BE2C (cell line): ENCODE measurements at regions not wholly inside any gene's neighbourhood (a gene's known extent, or its start where the extent isn't known, plus 50 kb on each side); places are given as distances from the start of the nearest gene placed in this dataset.

Experiments used
- DNase-seq: peaks from one replicate; pipeline ENCODE4 v3.0.0-alpha.2; 2020
- H3K27me3 ChIP-seq: fragments of 250-450 bp; sonication (Bioruptor Pico); 2 replicates; pipeline ENCODE4 v1.5.1; 2020; ENCODE audit warnings: mild to moderate bottlenecking
- H3K36me3 ChIP-seq: fragments of 250-450 bp; sonication (Bioruptor Pico); 2 replicates; pipeline ENCODE4 v1.5.1; 2020; ENCODE audit warnings: mild to moderate bottlenecking
- H3K4me1 ChIP-seq: fragments of 250-450 bp; sonication (Bioruptor Pico); 2 replicates; pipeline ENCODE4 v1.5.1; 2020
- H3K4me3 ChIP-seq: 2 replicates; pipeline ENCODE4 v1.5.1; 2011; ENCODE audit warnings: low read depth, low read length
- H3K9me3 ChIP-seq: fragments of 250-450 bp; sonication (Bioruptor Pico); 2 replicates; pipeline ENCODE4 v1.5.1; 2020
- CTCF ChIP-seq: IDR thresholded peaks from 2 replicates; pipeline ENCODE4 v1.5.1; 2012; ENCODE audit warnings: mild to moderate bottlenecking, low read depth, low read length

- Histone ChIP-seq H3K27me3 (no peaks in the 10 kb centered on the region), H3K4me1 (no peaks in the 10 kb centered on the region), H3K4me3 (no peak overlapping the region), H3K36me3 (no peaks in the 10 kb centered on the region), H3K9me3 (no peaks in the 10 kb centered on the region)
- no peak for TF ChIP-seq CTCF
- no peak for DNase-seq
Measured at GRCh38 chr18:10059610-10060468, 146.0 kb downstream of the VAPA start.

GRCh38 chr18:10060469-10060782, 146.6 kb downstream of the VAPA start:
- Histone ChIP-seq H3K4me1 (no peaks in the 10 kb centered on the region), H3K36me3 (no peaks in the 10 kb centered on the region), H3K9me3 (no peaks in the 10 kb centered on the region), H3K4me3 (no peak overlapping the region), H3K27me3 (no peaks in the 10 kb centered on the region)
- DNase-seq = no peak
- no peak for TF ChIP-seq CTCF

GRCh38 chr18:10060841-10061240, 147.0 kb downstream of the VAPA start:
- H3K4me3 ChIP-seq = no peak overlapping the region
- H3K9me3 ChIP-seq = no peaks in the 10 kb centered on the region
- TF ChIP-seq CTCF = no peak
- no peak for DNase-seq
- H3K27me3 ChIP-seq = no peaks in the 10 kb centered on the region
- no peaks in the 10 kb centered on the region for H3K36me3 ChIP-seq
- no peaks in the 10 kb centered on the region for H3K4me1 ChIP-seq

- Histone ChIP-seq H3K9me3 (no peaks in the 10 kb centered on the region), H3K4me3 (no peak overlapping the region), H3K27me3 (no peaks in the 10 kb centered on the region), H3K4me1 (no peaks in the 10 kb centered on the region), H3K36me3 (no peaks in the 10 kb centered on the region)
- TF ChIP-seq CTCF = no peak
- no peak for DNase-seq
Measured at GRCh38 chr18:10061566-10062140, 147.8 kb downstream of the VAPA start.

DNA sequence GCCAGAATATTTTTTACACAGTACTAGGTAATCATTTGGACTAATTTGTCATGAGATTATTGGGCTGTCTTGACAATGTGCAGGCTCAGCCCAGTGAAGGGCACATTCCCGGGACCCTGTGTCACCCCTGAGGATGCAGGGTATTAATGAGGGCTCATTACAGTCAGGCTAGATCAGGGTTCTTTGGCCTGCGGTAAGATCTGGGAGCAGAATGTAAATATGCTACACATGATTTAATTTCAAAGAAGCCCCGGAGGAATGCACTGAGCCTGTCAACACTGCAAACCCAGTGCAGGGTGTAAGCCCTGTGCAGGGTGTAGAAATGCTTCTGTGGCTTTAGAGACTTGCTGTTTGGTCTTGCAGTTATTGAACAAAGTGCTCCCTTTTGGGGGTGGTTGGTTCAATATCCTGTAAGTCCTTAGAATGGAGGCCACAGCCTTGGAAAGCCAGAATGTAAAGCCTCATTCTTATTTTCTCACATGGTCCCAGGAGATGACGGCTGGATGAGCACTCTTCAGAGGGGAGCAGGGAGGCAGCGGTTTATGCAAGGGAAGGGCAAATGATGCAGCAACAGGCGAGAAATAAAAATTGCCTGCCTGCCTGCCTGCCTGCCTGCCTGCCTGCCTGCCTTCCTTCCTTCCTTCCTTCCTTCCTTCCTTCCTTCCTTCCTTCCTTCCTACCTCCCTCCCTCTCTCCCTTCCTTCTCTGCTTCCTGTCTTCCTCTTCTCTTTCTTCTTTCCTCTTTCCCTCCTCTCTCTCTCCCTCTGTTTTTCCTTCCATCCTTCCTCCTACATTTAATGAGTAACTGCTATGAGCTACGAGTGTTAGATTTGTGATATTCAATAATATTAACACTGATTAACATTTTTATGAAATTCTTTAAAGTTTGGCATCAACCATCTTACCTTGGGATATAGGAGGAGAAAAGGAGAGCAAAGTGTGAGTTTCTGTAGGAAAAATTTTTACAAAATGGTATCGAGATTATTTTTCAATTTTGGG, 148.8 kb downstream of the VAPA start:
- Histone ChIP-seq H3K27me3 (no peaks in the 10 kb centered on the region), H3K9me3 (no peaks in the 10 kb centered on the region), H3K4me3 (no peak overlapping the region), H3K36me3 (no peaks in the 10 kb centered on the region), H3K4me1 (no peaks in the 10 kb centered on the region)
- DNase-seq = no peak
- no peak for TF ChIP-seq CTCF
